ELR (cell line): ENCODE measurements at regions not wholly inside any gene's neighbourhood (a gene's known extent, or its start where the extent isn't known, plus 50 kb on each side); places are given as distances from the start of the nearest gene placed in this dataset.

ENCODE experiments used
- DNase-seq: peaks from one replicate; pipeline ENCODE4 v3.0.0-alpha.2; 2015; ENCODE audit warnings: low read depth

- peak; percentile 86 for DNase-seq
These were observed 65.4 kb upstream of the WDFY2 start for GRCh38 chr13:51518827-51519226.

DNA sequence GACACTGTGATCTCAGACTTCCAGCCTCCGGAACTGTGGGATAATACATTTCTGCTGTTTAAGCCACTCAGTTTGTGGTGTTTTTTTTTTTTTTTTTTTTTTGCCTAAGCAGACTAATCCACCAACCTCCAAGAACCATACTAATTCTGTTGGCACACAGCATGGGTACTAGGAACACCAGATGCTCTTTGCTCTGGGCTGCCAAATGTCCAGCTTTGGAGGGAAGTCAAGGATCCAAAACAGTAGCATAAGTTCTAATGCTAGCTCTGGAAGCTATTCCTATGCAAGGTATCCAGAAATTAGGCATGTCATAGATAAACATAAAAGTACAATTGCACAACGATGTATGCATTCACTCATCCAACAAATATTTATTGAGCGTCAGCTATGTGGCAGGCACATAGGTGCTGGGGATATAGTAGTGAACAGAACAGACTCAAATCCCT, 64.5 kb upstream of the WDFY2 start:
- peak; percentile 77 for DNase-seq

GRCh38 chr13:51520524-51520923, 63.7 kb upstream of the WDFY2 start:
- peak; percentile 42 for DNase-seq

DNA sequence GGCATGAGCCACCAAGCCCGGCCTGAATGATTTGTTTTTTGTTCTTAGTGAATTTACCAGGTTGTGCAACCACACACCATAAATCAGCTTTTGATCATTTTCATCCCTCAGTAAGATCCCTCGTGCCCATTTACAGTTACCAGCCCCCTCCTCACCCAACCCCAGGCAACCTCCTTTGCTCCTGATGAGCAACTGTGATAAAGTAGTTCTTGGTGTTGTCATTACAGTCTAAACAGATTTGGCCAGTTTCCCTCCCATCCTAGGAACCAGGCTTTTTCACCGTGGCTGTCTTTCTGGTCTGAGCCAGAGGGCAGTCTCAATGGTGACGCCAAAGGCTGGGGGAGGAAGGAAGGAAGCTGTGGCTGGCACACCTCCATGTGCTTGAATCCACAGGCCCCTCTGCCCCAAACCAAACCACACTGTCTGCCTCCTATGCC, 61.2 kb upstream of the WDFY2 start:
- DNase-seq, result peak; percentile 72

- peak; percentile 53 for DNase-seq
These were observed 60.0 kb upstream of the WDFY2 start for GRCh38 chr13:51524312-51524711.

DNA sequence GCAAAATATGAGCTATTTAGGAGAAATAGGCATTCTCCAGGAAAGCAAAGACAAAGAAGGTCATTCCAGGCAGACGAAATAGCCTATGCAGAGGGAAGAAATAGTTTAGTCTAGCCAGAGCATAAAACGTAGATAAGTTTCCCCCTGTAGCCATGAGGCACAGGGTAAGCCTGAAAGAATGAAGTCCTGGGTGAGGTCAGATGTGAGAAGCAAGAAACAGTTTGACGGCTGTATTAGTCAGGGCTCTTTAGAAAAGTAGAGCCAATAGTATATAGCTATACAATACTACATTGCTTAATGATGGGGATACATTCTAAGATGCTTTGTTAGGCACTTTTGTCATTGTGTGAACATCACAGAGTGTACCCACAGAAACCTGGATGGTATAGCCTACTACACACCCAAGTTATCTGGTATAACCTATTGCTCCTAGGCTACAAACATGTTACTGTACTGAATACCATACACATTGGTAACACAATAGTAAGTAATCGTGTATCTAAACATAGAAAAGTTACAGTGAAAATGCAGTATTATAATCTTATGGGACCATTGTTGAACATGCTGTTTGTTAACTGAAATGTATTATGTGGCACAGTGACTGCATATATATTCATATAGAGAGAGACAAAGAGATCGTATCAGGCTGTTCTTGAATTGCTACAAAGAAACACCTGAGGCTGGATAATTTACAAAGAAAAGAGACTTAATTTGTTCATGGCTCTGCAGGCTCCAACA, 59.3 kb upstream of the WDFY2 start:
- DNase-seq, result peak; percentile 90

DNA sequence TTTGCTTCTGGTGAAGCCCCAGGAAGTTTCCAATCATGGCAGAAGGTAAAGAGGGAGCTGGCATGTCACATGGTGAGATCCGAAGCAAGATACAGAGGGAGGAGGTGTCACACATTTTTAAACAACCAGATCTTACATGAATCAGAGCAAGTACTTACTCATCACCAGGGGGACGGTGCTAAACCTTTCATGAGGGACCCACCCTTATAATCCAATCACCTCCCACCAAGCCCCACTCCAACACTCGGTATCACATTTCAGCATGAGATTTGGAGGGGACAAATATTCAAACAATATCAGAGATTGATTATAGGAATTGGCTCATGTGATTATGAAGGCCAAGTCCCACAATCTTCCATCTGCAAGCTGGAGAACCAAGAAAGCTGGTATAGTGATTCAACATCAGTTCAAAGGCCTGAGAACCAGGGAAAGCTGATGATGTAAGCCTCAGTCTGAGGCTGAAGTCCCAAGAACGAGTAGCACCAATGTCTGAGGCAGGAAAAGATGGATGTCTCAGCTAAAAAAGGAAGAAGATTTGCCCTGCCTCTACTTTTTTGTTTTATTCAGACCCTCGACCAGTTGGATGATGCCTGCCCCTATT, 58.6 kb upstream of the WDFY2 start:
- DNase-seq, result peak; percentile 83

- no peak for DNase-seq
These were observed 58.1 kb upstream of the WDFY2 start for GRCh38 chr13:51526202-51526601.

- DNase-seq, result no peak
These were observed 51.5 kb upstream of the WDFY2 start for GRCh38 chr13:51532736-51533197.

- peak; percentile 45 for DNase-seq
These were observed 50.0 kb upstream of the WDFY2 start for GRCh38 chr13:51534041-51534817.
